Colonic mucosa (tissue), 4 donors: ENCODE measurements at regions not wholly inside any gene's neighbourhood (a gene's known extent, or its start where the extent isn't known, plus 50 kb on each side); places are given as distances from the start of the nearest gene placed in this dataset.

Experiments used
- DNase-seq: peaks from one replicate; pipeline ENCODE4 v3.0.0-alpha.2; 2020
- H3K27ac ChIP-seq: fragments of 200-600 bp; one replicate; pipeline ENCODE4 v1.8.0; 2021
- H3K27me3 ChIP-seq: fragments of 200-600 bp; one replicate; pipeline ENCODE4 v1.8.0; 2021
- H3K36me3 ChIP-seq: fragments of 200-600 bp; one replicate; pipeline ENCODE4 v1.8.0; 2021
- H3K4me1 ChIP-seq: fragments of 200-600 bp; one replicate; pipeline ENCODE4 v1.8.0; 2021; ENCODE audit warnings: mild to moderate bottlenecking
- H3K4me3 ChIP-seq: fragments of 200-600 bp; one replicate; pipeline ENCODE4 v1.8.0; 2021
- H3K9ac ChIP-seq, 2 donors: one replicate each; pipeline ENCODE4 v1.7.0; 2013; ENCODE audit warnings: control low read depth in 2 of 2, low read depth in 2 of 2, low read length in 2 of 2
- H3K9me3 ChIP-seq: fragments of 200-600 bp; one replicate; pipeline ENCODE4 v1.8.0; 2021
- intact Hi-C: fragments of 100-400 bp; cut with DNase I; formaldehyde crosslinking; loops from one replicate; pipeline ENCODE4 v1.14.1; 2022
- TF ChIP-seq, protein P1 (sequence below): fragments of 200-600 bp; IDR thresholded peaks from one replicate; pipeline ENCODE4 v1.8.0; 2022; ENCODE audit warnings: antibody characterized with exemption, mild to moderate bottlenecking
- donor health status: healthy.
- donor health status: DM: no; HTN: no; CAD: no.
- donor health status: DM: no; HTN: no; CAD: no.

DNA sequence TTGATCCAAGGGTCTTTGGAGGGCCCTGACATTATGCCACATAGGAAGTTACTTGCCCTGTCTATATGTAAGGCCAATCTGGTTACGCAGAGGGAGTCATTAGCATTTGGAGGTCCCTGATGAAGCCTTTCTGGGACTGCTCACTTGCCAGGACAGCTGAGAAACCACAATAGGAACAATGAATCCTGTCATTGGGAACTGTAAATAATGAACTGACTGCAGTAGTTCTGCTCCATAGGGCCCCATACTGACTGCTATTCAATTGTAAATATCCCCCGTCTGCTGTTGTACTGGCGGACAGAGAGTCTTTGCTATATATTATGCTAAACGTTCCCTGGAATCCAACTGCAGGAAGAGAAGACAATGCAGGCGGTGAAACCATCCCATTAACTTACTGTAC is 149.4 kb upstream of the DCC start:
- Histone ChIP-seq H3K36me3 (no peaks in the 10 kb centered on the region), H3K9me3 (no peaks in the 10 kb centered on the region), H3K9ac (no peak overlapping the region), H3K27me3 (no peaks in the 10 kb centered on the region), H3K27ac (no peak overlapping the region), H3K4me1 (no peaks in the 10 kb centered on the region), H3K4me3 (no peak overlapping the region)
- intact Hi-C loops, result no loop called here
- DNase-seq, result no peak
- TF ChIP-seq, protein P1, sequence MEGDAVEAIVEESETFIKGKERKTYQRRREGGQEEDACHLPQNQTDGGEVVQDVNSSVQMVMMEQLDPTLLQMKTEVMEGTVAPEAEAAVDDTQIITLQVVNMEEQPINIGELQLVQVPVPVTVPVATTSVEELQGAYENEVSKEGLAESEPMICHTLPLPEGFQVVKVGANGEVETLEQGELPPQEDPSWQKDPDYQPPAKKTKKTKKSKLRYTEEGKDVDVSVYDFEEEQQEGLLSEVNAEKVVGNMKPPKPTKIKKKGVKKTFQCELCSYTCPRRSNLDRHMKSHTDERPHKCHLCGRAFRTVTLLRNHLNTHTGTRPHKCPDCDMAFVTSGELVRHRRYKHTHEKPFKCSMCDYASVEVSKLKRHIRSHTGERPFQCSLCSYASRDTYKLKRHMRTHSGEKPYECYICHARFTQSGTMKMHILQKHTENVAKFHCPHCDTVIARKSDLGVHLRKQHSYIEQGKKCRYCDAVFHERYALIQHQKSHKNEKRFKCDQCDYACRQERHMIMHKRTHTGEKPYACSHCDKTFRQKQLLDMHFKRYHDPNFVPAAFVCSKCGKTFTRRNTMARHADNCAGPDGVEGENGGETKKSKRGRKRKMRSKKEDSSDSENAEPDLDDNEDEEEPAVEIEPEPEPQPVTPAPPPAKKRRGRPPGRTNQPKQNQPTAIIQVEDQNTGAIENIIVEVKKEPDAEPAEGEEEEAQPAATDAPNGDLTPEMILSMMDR, result no peak

DNA sequence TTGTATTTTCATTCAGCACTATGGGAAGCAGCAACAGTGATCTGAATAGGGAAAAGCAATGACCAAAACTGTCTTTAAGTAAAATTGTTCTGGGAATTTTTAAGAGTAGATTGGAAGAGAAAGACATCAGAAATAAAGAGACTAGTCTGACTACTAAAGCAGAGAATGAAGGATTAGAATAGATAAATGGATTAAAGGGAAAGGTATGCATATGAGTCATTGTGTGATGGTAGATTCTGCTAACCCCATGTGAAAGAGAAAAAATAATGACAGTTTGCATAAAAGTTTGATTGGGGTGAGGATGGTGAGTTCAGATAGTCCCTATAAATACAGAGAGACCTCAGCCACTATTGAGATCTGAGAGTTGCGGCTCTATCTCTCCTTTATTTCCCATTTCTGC is 139.6 kb upstream of the DCC start:
- Histone ChIP-seq H3K27me3 (no peaks in the 10 kb centered on the region), H3K36me3 (no peaks in the 10 kb centered on the region), H3K9ac (no peak overlapping the region), H3K9me3 (no peaks in the 10 kb centered on the region), H3K4me1 (no peaks in the 10 kb centered on the region), H3K27ac (no peak overlapping the region), H3K4me3 (no peak overlapping the region)
- no peak for DNase-seq
- intact Hi-C loops, result no loop called here
- TF ChIP-seq, protein P1, result no peak

DNA sequence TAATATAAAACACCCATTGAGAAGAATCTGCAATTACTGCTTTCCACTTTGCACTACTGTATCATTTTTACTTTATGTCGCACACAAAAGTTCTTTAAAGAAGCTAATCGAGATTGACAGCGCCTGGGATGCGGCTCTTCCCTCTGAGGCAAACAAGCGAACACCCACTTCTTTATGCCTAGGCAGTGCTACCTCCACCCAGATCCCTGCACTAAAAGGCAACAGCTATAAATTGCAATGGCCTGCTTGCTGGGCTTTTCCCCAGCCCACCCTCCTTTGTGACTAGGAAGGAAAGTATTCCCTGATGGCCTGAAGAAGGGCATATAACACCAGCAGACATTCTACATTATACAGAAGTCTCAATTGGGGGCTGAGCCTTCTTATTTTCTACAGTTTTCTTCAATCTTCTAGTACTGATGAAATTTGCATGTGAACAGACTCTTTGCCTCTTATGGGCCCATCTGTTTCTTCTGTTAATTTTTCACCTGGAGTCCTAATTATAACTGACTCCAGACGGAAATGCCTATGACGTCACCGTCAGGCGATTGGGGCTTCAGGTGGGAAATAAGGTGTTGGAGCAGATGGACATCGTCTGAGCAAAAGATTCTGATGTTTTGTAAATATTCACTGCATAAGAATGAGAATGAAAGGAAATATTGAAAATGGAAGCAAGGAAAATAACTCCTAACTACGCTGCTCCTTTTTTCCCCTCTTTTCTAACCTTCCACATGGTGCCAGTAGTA is 138.9 kb upstream of the DCC start:
- intact Hi-C loops, result no loop called here
- TF ChIP-seq, protein P1, result no peak
- Histone ChIP-seq H3K27ac (no peak overlapping the region), H3K9ac (no peak overlapping the region), H3K36me3 (no peaks in the 10 kb centered on the region), H3K4me1 (no peaks in the 10 kb centered on the region), H3K9me3 (no peaks in the 10 kb centered on the region), H3K27me3 (no peaks in the 10 kb centered on the region), H3K4me3 (no peak overlapping the region)
- no peak for DNase-seq

DNA sequence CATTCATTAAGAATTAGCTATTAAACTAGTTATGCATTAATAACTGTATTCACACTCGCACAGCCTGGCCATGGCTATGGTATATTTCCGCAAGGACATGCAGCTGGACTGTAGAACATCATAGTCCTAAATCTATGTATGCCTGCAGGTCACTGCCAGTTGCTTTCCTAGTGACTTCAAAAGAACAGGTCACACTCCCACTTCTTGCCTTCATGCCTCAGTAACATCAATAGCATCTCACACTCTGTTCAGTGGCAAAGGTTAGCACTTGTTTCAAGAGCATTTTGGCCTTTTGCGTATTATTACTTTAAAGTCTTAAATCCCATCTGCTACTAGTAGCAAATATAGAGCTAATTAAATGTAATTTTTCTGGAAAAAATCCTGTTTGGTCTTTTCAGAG is 131.4 kb upstream of the DCC start:
- intact Hi-C loops, result no loop called here
- H3K27ac ChIP-seq, result no peak overlapping the region
- H3K4me3 ChIP-seq, result no peak overlapping the region
- no peaks in the 10 kb centered on the region for H3K27me3 ChIP-seq
- H3K4me1 ChIP-seq, result no peaks in the 10 kb centered on the region
- DNase-seq, result no peak
- H3K9ac ChIP-seq, result no peak overlapping the region
- H3K36me3 ChIP-seq, result no peaks in the 10 kb centered on the region
- no peaks in the 10 kb centered on the region for H3K9me3 ChIP-seq
- TF ChIP-seq, protein P1, result no peak

- Histone ChIP-seq H3K9me3 (no peaks in the 10 kb centered on the region), H3K4me3 (no peak overlapping the region), H3K9ac (no peak overlapping the region), H3K4me1 (no peaks in the 10 kb centered on the region), H3K27ac (no peak overlapping the region), H3K36me3 (no peaks in the 10 kb centered on the region), H3K27me3 (no peaks in the 10 kb centered on the region)
- intact Hi-C loops, result no loop called here
- no peak for DNase-seq
- TF ChIP-seq, protein P1, result no peak
These were observed 123.9 kb upstream of the DCC start for GRCh38 chr18:52216109-52216508.
